ENCODE measurements at regions not wholly inside any gene's neighbourhood (a gene's known extent, or its start where the extent isn't known, plus 50 kb on each side); places are given as distances from the start of the nearest gene placed in this dataset.

GRCh38 chr10:4775808-4776207 lies 50.2 kb upstream of the AKR1E2 start:
- no peak for DNase-seq

- no peak for DNase-seq
Observed at GRCh38 chr10:4772202-4772570, 53.8 kb upstream of the AKR1E2 start.

- DNase-seq, result no peak
Observed at GRCh38 chr10:4771554-4772201, 54.3 kb upstream of the AKR1E2 start.

- no peak for DNase-seq
Observed at GRCh38 chr10:4770801-4771553, 55.0 kb upstream of the AKR1E2 start.

GRCh38 chr10:4768416-4768815 lies 57.6 kb upstream of the AKR1E2 start:
- DNase-seq, result no peak

GRCh38 chr10:4767033-4767814 lies 58.8 kb upstream of the AKR1E2 start:
- DNase-seq, result no peak

GRCh38 chr10:4766454-4766853 lies 59.6 kb upstream of the AKR1E2 start:
- no peak for DNase-seq

- no peak for DNase-seq
Observed at GRCh38 chr10:4765428-4765827, 60.6 kb upstream of the AKR1E2 start.

- no peak for DNase-seq
Observed at GRCh38 chr10:4763960-4764428, 62.0 kb upstream of the AKR1E2 start.

- no peak for DNase-seq
Observed at GRCh38 chr10:4763513-4763912, 62.5 kb upstream of the AKR1E2 start.

- DNase-seq, result no peak
Observed at GRCh38 chr10:4758256-4758655, 67.8 kb upstream of the AKR1E2 start.

GRCh38 chr10:4755286-4755989 lies 70.6 kb upstream of the AKR1E2 start:
- no peak for DNase-seq

GRCh38 chr10:4754143-4754542 lies 71.9 kb upstream of the AKR1E2 start:
- no peak for DNase-seq

- DNase-seq, result no peak
Observed at GRCh38 chr10:4751211-4751610, 74.8 kb upstream of the AKR1E2 start.

GRCh38 chr10:4749271-4749574 lies 76.8 kb upstream of the AKR1E2 start:
- no peak for DNase-seq

GRCh38 chr10:4748491-4749270 lies 77.3 kb upstream of the AKR1E2 start:
- no peak for DNase-seq

GRCh38 chr10:4742217-4742616 lies 83.8 kb upstream of the AKR1E2 start:
- no peak for DNase-seq

GRCh38 chr10:4740471-4740870 lies 85.5 kb upstream of the AKR1E2 start:
- DNase-seq, result no peak

GRCh38 chr10:4736608-4737007 lies 89.4 kb upstream of the AKR1E2 start:
- DNase-seq, result no peak

- no peak for DNase-seq
Observed at GRCh38 chr10:4736183-4736582, 89.8 kb upstream of the AKR1E2 start.

GRCh38 chr10:4733843-4734224 lies 92.2 kb upstream of the AKR1E2 start:
- no peak for DNase-seq

GRCh38 chr10:4733150-4733842 lies 92.7 kb upstream of the AKR1E2 start:
- DNase-seq, result no peak
